ENCODE measurements at regions not wholly inside any gene's neighbourhood (a gene's known extent, or its start where the extent isn't known, plus 50 kb on each side); places are given as distances from the start of the nearest gene placed in this dataset.
"Not testable (repeated sequence)": the region's sequence is repeated elsewhere in the genome, so short reads cannot be mapped to it uniquely, and the experiment has no call there.

GRCh38 chr1:38787041-38787440 lies 72.5 kb downstream of the RRAGC start:
- DNase-seq (ENCODE audit: low read depth), result no peak

- DNase-seq (ENCODE audit: low read depth), result no peak
These were observed 73.5 kb downstream of the RRAGC start for GRCh38 chr1:38786040-38786436.

GRCh38 chr1:38785285-38786039 lies 74.1 kb downstream of the RRAGC start:
- no peak for DNase-seq (ENCODE audit: low read depth)

DNA sequence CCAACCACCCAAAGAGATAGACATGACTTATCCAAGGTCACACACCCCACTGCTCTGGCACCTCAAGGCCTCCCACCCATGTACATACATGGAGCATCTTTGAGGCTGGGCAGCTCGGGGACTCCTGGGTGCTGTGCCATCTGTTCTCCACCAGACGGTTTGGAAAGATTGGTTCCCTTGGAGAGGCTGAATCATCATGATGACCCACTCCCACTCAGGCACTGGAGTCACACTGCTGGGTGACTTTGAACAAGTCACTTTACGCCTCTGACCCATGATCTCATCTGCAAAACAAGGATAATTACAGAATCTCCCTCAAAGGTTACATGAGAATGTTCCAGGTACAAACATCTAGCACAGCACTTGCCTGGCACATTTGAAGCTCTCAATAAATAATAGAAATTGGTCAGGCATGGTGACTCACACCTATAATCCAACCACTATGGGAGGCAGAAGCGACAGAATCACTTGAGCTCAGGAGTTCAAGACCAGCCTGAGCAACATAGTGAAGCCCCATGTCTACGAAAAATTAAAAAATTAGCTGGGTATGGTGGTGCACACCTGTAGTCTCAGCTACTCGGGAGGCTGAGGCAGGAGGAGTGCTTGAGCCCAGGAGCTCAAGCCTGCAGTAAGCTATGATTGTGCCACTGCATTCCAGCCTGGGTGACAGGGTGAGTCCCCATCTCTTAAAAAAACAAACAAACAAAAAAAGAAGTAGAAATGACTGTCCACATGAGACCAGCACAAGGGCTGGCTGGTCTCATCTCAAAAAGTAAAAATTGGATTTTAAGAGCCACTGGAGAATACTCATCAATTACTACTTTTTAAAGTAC lies 74.9 kb downstream of the RRAGC start:
- no peak for DNase-seq (ENCODE audit: low read depth)

DNA sequence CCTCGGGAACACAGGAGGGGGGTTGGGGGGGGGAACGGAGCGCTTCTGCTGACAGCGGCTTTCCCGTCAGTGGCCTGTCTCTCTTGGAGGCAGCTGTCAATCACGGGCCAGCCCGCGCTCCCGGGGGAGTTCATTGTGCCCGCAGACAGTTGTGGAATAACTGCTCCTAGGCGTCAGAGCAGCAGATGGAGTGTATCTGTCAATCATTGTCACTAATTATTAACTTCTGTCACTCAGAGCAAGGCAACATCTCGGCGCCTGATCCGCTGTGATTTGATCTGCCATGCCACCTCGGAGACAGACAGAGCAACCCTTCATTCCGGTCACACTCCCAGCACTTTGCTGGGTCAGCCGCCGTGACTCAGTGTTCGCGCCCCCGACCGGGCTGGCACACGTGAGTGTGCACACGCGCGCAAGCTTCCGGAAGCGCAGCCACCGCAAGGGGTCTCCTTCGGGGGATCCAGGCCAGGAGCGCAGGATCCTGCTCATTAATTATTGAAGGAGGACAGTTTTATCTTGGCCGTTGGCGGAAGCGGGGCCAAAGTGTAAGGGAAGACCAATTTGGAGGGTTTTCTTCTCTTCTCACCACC lies 75.8 kb downstream of the RRAGC start:
- DNase-seq (ENCODE audit: low read depth), result no peak

- no peak for DNase-seq (ENCODE audit: low read depth)
These were observed 77.5 kb downstream of the RRAGC start for GRCh38 chr1:38781872-38782617.

- DNase-seq (ENCODE audit: low read depth), result no peak
These were observed 79.4 kb downstream of the RRAGC start for GRCh38 chr1:38780133-38780532.

DNA sequence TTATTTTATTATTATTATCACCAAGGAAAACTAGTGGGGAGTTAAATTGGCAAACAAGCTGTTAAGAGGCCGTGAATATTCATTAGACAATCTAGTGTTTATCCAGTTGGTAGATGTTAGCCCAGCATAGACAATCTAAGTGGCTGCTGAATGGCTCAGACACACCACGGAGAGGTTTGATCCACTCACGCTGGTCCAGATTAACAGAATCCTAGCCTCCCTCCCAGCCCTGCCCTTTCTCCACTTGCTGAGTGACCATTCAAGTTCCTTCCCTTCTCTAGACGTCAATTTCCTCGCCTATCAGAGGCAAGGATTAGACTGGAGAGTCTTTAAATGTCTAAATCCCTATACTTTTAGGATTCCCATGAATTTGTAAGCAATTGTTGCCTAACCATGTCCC lies 80.1 kb downstream of the RRAGC start:
- DNase-seq (ENCODE audit: low read depth), result no peak

- DNase-seq (ENCODE audit: low read depth), result no peak
These were observed 81.1 kb downstream of the RRAGC start for GRCh38 chr1:38778521-38778920.

- DNase-seq (ENCODE audit: low read depth), result no peak
These were observed 81.5 kb downstream of the RRAGC start for GRCh38 chr1:38778051-38778450.

- no peak for DNase-seq (ENCODE audit: low read depth)
These were observed 82.1 kb downstream of the RRAGC start for GRCh38 chr1:38777464-38777957.

DNA sequence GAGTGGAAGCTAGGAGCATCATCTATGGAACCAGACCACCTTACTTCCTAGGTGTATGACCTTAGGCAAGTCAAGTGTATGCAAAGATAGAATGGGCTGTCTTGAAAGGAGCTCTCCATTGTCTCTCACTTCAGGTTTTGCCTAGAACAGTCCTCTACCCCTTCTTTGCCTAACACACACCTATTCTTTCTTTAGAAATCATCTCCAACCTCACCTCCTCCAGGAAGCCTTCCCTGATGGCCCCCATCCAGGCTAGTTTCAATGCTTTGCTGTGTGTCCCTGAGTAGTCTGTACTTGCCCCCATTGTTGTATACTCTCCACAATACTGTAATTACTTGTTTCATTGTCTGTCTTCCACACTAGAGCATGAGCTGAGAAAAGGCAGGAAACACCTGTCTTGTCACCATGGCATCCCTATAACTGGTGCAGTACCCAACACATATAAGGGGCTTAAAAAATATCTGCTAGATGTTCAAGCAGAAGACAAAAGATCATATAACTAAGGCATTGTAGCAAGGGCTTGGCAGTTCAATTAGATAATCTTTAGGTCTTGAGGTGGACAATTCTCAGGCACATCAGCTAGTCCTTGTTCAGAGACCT lies 83.0 kb downstream of the RRAGC start:
- no peak for DNase-seq (ENCODE audit: low read depth)

DNA sequence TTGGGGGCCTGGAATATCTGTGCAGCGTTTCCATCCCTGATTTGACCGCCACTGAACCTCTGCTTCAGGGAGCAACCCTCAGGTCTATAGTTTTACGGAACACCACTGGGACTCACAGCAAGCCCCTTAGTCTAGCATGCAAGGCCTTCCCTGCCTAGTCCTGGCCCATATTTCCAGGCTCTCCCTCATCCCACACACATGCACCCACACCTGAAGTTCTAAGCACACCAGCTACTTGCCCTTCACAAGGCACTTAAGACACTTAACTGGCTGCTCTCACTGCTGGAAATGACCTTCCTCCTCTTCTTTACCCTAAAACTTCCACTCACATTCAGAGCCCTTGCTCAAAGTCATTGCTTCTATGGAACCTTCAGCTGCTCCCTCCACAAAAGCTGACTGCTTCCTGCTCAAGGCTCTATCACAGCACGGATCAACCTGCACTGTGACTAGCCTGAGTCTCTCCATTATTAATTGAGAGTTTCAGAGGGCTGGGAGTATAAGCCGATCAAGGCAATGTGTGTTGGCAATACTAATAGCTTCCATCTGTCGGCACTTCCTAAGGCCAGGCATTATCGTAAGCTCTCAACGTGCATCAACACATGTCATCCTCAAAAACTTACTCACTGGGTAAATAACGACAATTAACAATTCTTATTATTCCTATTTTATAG lies 84.3 kb downstream of the RRAGC start:
- no peak for DNase-seq (ENCODE audit: low read depth)

GRCh38 chr1:38773483-38773882 lies 86.1 kb downstream of the RRAGC start:
- no peak for DNase-seq (ENCODE audit: low read depth)

GRCh38 chr1:38772953-38773352 lies 86.6 kb downstream of the RRAGC start:
- DNase-seq (ENCODE audit: low read depth), result no peak

DNA sequence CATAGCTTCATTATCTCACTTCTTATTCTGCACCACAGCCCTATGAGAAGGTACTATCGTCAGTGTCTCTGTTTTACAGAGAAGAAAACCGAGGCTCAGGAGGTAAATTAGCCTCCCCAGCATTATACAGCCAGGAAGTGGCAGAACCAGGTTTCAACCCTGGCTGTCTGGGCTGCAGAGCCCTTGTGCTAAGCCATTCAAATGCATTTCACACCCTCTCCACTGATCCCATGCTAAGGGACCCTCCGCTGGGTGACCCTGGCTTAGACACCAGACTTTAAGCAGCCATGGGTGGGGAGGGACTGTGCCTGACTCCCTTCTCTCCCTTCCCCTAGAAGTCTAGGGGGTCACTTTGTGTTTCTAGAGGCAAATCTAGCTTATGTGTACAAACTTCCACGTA lies 87.5 kb downstream of the RRAGC start:
- DNase-seq (ENCODE audit: low read depth), result no peak

- DNase-seq (ENCODE audit: low read depth), result not testable (repeated sequence)
These were observed 88.9 kb downstream of the RRAGC start for GRCh38 chr1:38770516-38771173.

DNA sequence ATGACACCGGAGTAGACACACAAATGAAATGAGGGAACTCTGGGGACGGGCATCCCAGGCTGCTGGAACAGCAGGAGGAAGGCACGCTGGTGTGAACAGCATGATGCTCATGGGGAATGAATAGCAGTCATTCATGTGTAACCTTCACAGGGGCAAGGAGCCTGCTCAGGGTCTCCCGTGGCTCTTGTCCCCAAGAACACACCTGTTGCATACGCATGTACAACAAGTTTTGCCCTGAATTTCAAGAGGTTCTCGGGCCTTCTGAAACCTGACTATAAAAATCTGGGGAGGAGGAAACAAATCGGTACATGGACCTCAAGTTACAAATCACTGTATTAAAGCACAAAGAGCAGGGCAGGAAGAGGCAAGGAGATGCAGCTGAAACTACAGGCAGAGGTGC lies 93.4 kb downstream of the RRAGC start:
- DNase-seq (ENCODE audit: low read depth), result no peak

- no peak for DNase-seq (ENCODE audit: low read depth)
These were observed 96.5 kb downstream of the RRAGC start for GRCh38 chr1:38763121-38763520.

GRCh38 chr1:38760562-38760961 lies 99.0 kb downstream of the RRAGC start:
- no peak for DNase-seq (ENCODE audit: low read depth)

DNA sequence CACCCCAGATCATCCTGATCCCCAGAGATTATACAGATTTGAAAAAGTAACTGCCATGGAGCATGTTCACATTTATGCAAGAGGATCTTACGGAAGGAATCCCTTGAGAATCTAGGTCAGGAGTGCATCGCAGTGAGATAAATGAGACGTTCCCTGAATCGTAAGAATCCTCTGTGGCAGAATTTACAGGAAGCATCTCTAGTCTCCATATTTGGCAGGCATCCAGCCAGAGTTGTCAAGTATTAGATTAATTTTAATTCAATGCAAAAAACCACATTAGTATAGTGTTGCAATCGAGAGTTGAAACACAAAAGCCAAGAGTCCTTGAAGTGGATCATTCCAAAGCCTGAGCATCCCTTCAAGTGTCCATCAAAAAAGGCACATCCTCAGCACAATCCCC lies 100.8 kb downstream of the RRAGC start:
- no peak for DNase-seq (ENCODE audit: low read depth)

Measured in activated T-cell treated with anti-CD3 and anti-CD28 coated beads for 24 hours (primary cell).